ENCODE measurements at regions not wholly inside any gene's neighbourhood (a gene's known extent, or its start where the extent isn't known, plus 50 kb on each side); places are given as distances from the start of the nearest gene placed in this dataset.

DNA sequence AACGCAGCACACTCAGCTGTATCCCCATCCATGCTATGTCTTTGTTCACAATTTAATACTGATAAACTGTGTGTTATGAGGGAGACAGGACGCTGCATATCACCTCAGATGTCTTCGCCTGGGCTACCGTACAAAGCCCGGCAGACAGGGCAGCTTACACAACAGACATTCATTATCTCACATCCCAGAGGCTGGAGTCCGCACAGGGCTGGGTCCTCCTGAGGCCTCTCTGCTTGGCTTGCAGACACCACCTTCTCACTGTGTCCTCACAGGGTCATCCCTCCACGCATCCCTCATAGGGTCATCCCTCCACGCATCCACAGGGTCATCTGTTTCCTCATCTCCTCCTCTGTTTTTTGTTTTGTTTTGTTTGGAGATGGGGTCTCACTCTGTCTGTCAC, 61.2 kb downstream of the SHANK2 start:
- BruUV-seq (replicated peaks): no TSS peak
- ATAC-seq: no peak
- in situ Hi-C loops (cut with HindIII; ENCODE audit: low pct_unique_long_range_greater_than_20kb, low sequenced_read_pairs) (no loop called here), intact Hi-C loops (cut with micrococcal nuclease; ENCODE audit: unreplicated experiment) (no loop called here)
- Histone ChIP-seq H3K4me1 (ENCODE audit: control insufficient read depth, insufficient read depth, low read length) (no peaks in the 10 kb centered on the region), H3K4me3 (ENCODE audit: low read depth in 2 of 2, low read length in 2 of 2) (no peak overlapping the region), H3K36me3 (ENCODE audit: control insufficient read depth, insufficient read depth, low read length) (no peaks in the 10 kb centered on the region), H3K9me3 (ENCODE audit: control insufficient read depth, insufficient read depth, low read depth, low read length) (no peaks in the 10 kb centered on the region), H3K27ac (ENCODE audit: low read length) (no peak overlapping the region), H3K27me3 (ENCODE audit: control insufficient read depth, insufficient read depth, low read length) (no peaks in the 10 kb centered on the region; the same call in 1 of the 2 replicates)
- ChIA-PET POLR2A (no interaction called here), CTCF (no interaction called here)
- TF ChIP-seq, protein P1, sequence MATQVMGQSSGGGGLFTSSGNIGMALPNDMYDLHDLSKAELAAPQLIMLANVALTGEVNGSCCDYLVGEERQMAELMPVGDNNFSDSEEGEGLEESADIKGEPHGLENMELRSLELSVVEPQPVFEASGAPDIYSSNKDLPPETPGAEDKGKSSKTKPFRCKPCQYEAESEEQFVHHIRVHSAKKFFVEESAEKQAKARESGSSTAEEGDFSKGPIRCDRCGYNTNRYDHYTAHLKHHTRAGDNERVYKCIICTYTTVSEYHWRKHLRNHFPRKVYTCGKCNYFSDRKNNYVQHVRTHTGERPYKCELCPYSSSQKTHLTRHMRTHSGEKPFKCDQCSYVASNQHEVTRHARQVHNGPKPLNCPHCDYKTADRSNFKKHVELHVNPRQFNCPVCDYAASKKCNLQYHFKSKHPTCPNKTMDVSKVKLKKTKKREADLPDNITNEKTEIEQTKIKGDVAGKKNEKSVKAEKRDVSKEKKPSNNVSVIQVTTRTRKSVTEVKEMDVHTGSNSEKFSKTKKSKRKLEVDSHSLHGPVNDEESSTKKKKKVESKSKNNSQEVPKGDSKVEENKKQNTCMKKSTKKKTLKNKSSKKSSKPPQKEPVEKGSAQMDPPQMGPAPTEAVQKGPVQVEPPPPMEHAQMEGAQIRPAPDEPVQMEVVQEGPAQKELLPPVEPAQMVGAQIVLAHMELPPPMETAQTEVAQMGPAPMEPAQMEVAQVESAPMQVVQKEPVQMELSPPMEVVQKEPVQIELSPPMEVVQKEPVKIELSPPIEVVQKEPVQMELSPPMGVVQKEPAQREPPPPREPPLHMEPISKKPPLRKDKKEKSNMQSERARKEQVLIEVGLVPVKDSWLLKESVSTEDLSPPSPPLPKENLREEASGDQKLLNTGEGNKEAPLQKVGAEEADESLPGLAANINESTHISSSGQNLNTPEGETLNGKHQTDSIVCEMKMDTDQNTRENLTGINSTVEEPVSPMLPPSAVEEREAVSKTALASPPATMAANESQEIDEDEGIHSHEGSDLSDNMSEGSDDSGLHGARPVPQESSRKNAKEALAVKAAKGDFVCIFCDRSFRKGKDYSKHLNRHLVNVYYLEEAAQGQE (IDR thresholded peaks at IDR 0.05; ENCODE audit: insufficient read depth in 1 of 2, low read depth in 2 of 2, low read length in 1 of 2): no peak
- TF ChIP-seq, protein P2, sequence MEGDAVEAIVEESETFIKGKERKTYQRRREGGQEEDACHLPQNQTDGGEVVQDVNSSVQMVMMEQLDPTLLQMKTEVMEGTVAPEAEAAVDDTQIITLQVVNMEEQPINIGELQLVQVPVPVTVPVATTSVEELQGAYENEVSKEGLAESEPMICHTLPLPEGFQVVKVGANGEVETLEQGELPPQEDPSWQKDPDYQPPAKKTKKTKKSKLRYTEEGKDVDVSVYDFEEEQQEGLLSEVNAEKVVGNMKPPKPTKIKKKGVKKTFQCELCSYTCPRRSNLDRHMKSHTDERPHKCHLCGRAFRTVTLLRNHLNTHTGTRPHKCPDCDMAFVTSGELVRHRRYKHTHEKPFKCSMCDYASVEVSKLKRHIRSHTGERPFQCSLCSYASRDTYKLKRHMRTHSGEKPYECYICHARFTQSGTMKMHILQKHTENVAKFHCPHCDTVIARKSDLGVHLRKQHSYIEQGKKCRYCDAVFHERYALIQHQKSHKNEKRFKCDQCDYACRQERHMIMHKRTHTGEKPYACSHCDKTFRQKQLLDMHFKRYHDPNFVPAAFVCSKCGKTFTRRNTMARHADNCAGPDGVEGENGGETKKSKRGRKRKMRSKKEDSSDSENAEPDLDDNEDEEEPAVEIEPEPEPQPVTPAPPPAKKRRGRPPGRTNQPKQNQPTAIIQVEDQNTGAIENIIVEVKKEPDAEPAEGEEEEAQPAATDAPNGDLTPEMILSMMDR (IDR thresholded peaks at IDR 0.05): no peak
- no peak for TF ChIP-seq POLR2AphosphoS5 (IDR thresholded peaks at IDR 0.05; ENCODE audit: low read depth, low read length)
- TF ChIP-seq SIN3A (IDR thresholded peaks at IDR 0.05; ENCODE audit: borderline replicate concordance, insufficient read depth, low read depth, low read length): no peak
- TF ChIP-seq TCF7L2 (IDR thresholded peaks at IDR 0.05; ENCODE audit: low read depth, low read length): no peak
- no peak for DNase-seq (ENCODE audit: low read depth, low spot score)

DNA sequence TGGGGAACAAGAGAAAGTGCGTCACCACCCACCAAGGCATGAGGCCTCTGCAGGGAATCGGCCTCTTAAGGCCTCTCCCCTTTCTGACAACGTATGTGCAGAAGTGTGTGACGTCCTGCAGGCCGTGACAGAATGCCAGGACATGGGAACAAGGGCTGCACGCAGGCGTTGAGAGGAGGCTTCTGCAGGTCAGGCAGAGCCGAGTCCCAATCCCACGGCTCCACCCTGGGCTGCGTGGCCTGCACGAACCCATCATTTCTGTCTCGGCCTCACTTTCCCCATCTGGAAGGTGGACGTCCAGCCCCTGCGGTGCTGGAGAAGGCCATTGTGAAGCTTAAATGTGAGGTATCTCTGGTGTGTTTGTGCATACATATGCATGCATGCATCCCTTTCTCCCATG, 61.8 kb downstream of the SHANK2 start:
- in situ Hi-C loops (cut with HindIII; ENCODE audit: low pct_unique_long_range_greater_than_20kb, low sequenced_read_pairs) (no loop called here), intact Hi-C loops (cut with micrococcal nuclease; ENCODE audit: unreplicated experiment) (no loop called here)
- ChIA-PET POLR2A (no interaction called here), CTCF (no interaction called here)
- BruUV-seq (replicated peaks): no TSS peak
- ATAC-seq (no peak), DNase-seq (ENCODE audit: low read depth, low spot score) (no peak)
- Histone ChIP-seq H3K4me3 (ENCODE audit: low read depth in 2 of 2, low read length in 2 of 2) (no peak overlapping the region), H3K4me1 (ENCODE audit: control insufficient read depth, insufficient read depth, low read length) (no peaks in the 10 kb centered on the region), H3K27ac (ENCODE audit: low read length) (no peak overlapping the region), H3K27me3 (ENCODE audit: control insufficient read depth, insufficient read depth, low read length) (no peaks in the 10 kb centered on the region; the same call in 1 of the 2 replicates), H3K9me3 (ENCODE audit: control insufficient read depth, insufficient read depth, low read depth, low read length) (no peaks in the 10 kb centered on the region), H3K36me3 (ENCODE audit: control insufficient read depth, insufficient read depth, low read length) (no peaks in the 10 kb centered on the region)
- TF ChIP-seq TCF7L2 (IDR thresholded peaks at IDR 0.05; ENCODE audit: low read depth, low read length) (no peak), POLR2AphosphoS5 (IDR thresholded peaks at IDR 0.05; ENCODE audit: low read depth, low read length) (no peak), SIN3A (IDR thresholded peaks at IDR 0.05; ENCODE audit: borderline replicate concordance, insufficient read depth, low read depth, low read length) (no peak)
- TF ChIP-seq, protein P1 (IDR thresholded peaks at IDR 0.05; ENCODE audit: insufficient read depth in 1 of 2, low read depth in 2 of 2, low read length in 1 of 2): no peak
- TF ChIP-seq, protein P2 (IDR thresholded peaks at IDR 0.05): no peak
